RWPE2 (cell line): ENCODE measurements at regions not wholly inside any gene's neighbourhood (a gene's known extent, or its start where the extent isn't known, plus 50 kb on each side); places are given as distances from the start of the nearest gene placed in this dataset.

Experiments used
- ATAC-seq: fragments of 200-7000 bp; cut with Tn5 transposase; 3 replicates; pipeline ENCODE4 v1.9.1; 2021; ENCODE audit warnings: low read depth
- DNase-seq: peaks from one replicate; pipeline ENCODE4 v3.0.0-alpha.2; 2020; ENCODE audit warnings: low spot score
- H3K27ac ChIP-seq: fragments of 450-650 bp; 2 replicates; pipeline ENCODE4 v1.5.1; 2017; ENCODE audit warnings: mild to moderate bottlenecking; ENCODE audit not compliant: poor library complexity, severe bottlenecking
- H3K27me3 ChIP-seq: fragments of 250-450 bp; sonication (Bioruptor Pico); 2 replicates; pipeline ENCODE4 v1.5.1; 2021; ENCODE audit warnings: mild to moderate bottlenecking, moderate library complexity; ENCODE audit not compliant: insufficient read depth, poor library complexity, severe bottlenecking
- H3K36me3 ChIP-seq: fragments of 250-450 bp; sonication (Bioruptor Pico); 2 replicates; pipeline ENCODE4 v1.5.1; 2020; ENCODE audit warnings: low read depth, mild to moderate bottlenecking, moderate library complexity
- H3K4me1 ChIP-seq: fragments of 250-450 bp; sonication (Bioruptor Pico); 2 replicates; pipeline ENCODE4 v1.5.1; 2021; ENCODE audit warnings: mild to moderate bottlenecking, moderate library complexity; ENCODE audit not compliant: insufficient read depth, poor library complexity, severe bottlenecking
- H3K4me3 ChIP-seq: fragments of 250-450 bp; sonication (Bioruptor Pico); 2 replicates; pipeline ENCODE4 v1.5.1; 2021; ENCODE audit warnings: mild to moderate bottlenecking, moderate library complexity; ENCODE audit not compliant: severe bottlenecking
- H3K9me3 ChIP-seq: fragments of 250-450 bp; sonication (Bioruptor Pico); 2 replicates; pipeline ENCODE4 v1.5.1; 2021; ENCODE audit warnings: mild to moderate bottlenecking, moderate library complexity; ENCODE audit not compliant: severe bottlenecking
- CTCF ChIP-seq: fragments of 450-650 bp; IDR thresholded peaks from one replicate; pipeline ENCODE4 v1.5.1; 2017; ENCODE audit warnings: mild to moderate bottlenecking, moderate library complexity; ENCODE audit not compliant: poor library complexity, severe bottlenecking

DNA sequence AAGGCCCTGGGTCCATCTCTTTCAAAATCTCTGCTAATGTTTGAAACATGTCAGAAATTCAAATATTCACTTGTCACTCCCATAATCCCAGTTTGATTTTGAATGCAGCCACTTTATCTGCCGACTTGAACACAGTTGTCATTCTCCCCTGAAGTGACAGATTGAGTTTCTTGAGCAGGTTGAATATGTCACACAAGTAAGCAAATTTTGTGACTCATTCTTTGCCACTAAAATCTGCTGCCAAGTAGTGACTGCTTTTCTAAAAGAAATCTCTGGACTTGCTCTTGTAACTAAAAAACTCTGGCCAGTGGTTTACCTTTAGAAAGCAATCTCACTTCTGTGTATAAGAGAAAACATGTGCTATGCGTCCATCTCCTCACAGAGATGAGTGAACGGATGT, 357.1 kb downstream of the LMO7 start:
- Histone ChIP-seq H3K4me3 (no peak overlapping the region), H3K27ac (no peak overlapping the region), H3K4me1 (no peaks in the 10 kb centered on the region), H3K9me3 (no peaks in the 10 kb centered on the region), H3K27me3 (no peaks in the 10 kb centered on the region), H3K36me3 (no peaks in the 10 kb centered on the region)
- ATAC-seq (no peak), DNase-seq (no peak)
- no peak for TF ChIP-seq CTCF

GRCh38 chr13:75986818-75987217, 350.7 kb downstream of the LMO7 start:
- no peaks in the 10 kb centered on the region for H3K36me3 ChIP-seq
- no peak overlapping the region for H3K4me3 ChIP-seq
- ATAC-seq (no peak), DNase-seq (no peak)
- H3K27me3 ChIP-seq: no peaks in the 10 kb centered on the region
- no peaks in the 10 kb centered on the region for H3K4me1 ChIP-seq
- TF ChIP-seq CTCF: no peak
- no peak overlapping the region for H3K27ac ChIP-seq
- no peaks in the 10 kb centered on the region for H3K9me3 ChIP-seq

- no peaks in the 10 kb centered on the region for H3K36me3 ChIP-seq
- no peaks in the 10 kb centered on the region for H3K9me3 ChIP-seq
- no peaks in the 10 kb centered on the region for H3K4me1 ChIP-seq
- H3K4me3 ChIP-seq: no peak overlapping the region
- no peak overlapping the region for H3K27ac ChIP-seq
- DNase-seq (no peak), ATAC-seq (no peak)
- no peak for TF ChIP-seq CTCF
- no peaks in the 10 kb centered on the region for H3K27me3 ChIP-seq
These were observed 349.0 kb downstream of the LMO7 start for GRCh38 chr13:75985132-75985531.

DNA sequence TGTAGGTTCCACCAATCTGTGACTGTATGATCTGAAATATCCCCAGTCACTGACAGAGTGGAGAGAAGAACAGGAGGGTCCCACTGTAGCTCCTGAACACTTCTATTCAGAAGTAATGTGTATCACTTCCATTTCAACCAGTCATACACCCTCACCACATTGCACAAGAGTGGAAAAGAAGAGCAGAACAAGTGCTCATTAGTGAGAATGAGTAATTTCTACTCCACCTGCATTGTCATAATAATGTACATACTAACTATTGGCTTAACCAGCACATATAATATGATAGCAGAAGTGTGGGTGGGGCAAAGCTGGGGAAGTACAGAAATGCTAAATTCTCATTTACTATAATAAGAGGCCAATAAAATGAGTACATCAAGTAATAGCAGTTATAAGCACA, 342.7 kb downstream of the LMO7 start:
- Histone ChIP-seq H3K4me1 (no peaks in the 10 kb centered on the region), H3K27me3 (no peaks in the 10 kb centered on the region), H3K9me3 (no peaks in the 10 kb centered on the region), H3K4me3 (no peak overlapping the region), H3K27ac (no peak overlapping the region), H3K36me3 (no peaks in the 10 kb centered on the region)
- no peak for ATAC-seq
- TF ChIP-seq CTCF: no peak
- no peak for DNase-seq

DNA sequence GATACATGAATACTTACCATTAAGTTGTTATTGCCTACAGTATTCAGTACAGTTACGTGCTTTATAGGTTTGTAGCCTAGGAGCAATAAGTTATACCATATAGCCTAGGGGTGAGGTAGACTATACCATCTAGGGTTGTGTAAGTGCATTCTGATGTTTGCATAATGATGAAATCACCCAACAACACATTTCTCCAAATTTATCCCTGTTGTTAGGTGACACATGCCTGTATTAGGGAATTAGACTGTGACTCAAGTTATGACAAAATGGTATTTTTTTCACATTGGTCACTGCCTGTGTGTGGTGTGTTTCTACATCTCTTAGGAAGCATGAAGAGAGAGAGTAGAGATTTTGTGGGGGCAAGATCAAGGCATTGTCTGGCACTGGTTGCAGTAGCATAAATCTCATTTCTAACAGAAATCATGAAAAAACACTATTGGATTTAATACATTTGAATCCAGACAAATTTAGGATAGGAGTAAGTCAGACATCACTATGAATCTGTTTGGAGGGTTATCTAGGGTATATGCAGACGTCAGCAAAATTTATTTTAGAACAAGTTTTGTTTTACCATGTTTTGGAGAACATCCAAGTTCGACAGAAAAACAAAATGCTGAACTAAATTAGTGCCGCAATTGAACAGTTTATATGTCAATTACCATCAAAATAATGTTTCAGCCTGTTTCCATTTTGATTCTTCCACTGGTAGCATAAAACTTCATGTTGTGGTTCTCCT, 332.1 kb downstream of the LMO7 start:
- Histone ChIP-seq H3K27ac (no peak overlapping the region), H3K27me3 (no peaks in the 10 kb centered on the region), H3K4me1 (no peaks in the 10 kb centered on the region), H3K9me3 (no peaks in the 10 kb centered on the region), H3K36me3 (no peaks in the 10 kb centered on the region), H3K4me3 (no peak overlapping the region)
- no peak for TF ChIP-seq CTCF
- no peak for DNase-seq
- ATAC-seq: peak; percentile 74
